Adrenal gland (tissue), 5 donors: ENCODE measurements at regions not wholly inside any gene's neighbourhood (a gene's known extent, or its start where the extent isn't known, plus 50 kb on each side); places are given as distances from the start of the nearest gene placed in this dataset.
"Not testable (repeated sequence)": the region's sequence is repeated elsewhere in the genome, so short reads cannot be mapped to it uniquely, and the experiment has no call there.

Source experiments
- CTCF ChIP-seq, 6 experiments: fragments of 450-650 bp in 4 of 6; fragments of 200-600 bp in 2 of 6; sonication (generic) in 1 of 6; IDR thresholded peaks; 1 replicate in 5 of 6; 2 replicates in 1 of 6; pipeline versions ENCODE4 v1.5.1 to v1.8.0; 2016 to 2021; ENCODE audit warnings: antibody characterized with exemption in 6 of 6, mild to moderate bottlenecking in 2 of 6, moderate library complexity in 1 of 6
- POLR2A ChIP-seq, 2 donors: fragments of 450-650 bp; IDR thresholded peaks; one replicate each; pipeline ENCODE4 v1.6.1; 2017; ENCODE audit warnings: antibody characterized with exemption in 2 of 2, mild to moderate bottlenecking in 2 of 2, moderate library complexity in 1 of 2
- donor health status: DM: no; HTN: no; CAD: no.

GRCh38 chr2:95681158-95681557, 89.4 kb downstream of the TRIM43 start:
- not testable (repeated sequence) for TF ChIP-seq CTCF, POLR2A (IDR thresholded peaks at IDR 0.05)
